Ascending aorta (tissue), 2 donors: ENCODE measurements at regions not wholly inside any gene's neighbourhood (a gene's known extent, or its start where the extent isn't known, plus 50 kb on each side); places are given as distances from the start of the nearest gene placed in this dataset.

ENCODE experiments used
- DNase-seq, 2 donors: peaks; one replicate each; pipeline ENCODE4 v3.0.0-alpha.2; 2019; ENCODE audit warnings: low spot score in 2 of 2
- H3K27ac ChIP-seq, 2 donors: fragments of 200-600 bp; sonication (generic); one replicate each; pipeline ENCODE4 v1.5.1; 2016 to 2017; ENCODE audit warnings: mild to moderate bottlenecking in 1 of 2
- H3K27me3 ChIP-seq: fragments of 200-600 bp; sonication (generic); one replicate; pipeline ENCODE4 v1.5.1; 2017
- H3K36me3 ChIP-seq, 2 donors: fragments of 200-600 bp; sonication (generic); one replicate each; pipeline ENCODE4 v1.5.1; 2016
- H3K4me1 ChIP-seq, 2 donors: fragments of 200-600 bp; sonication (generic); one replicate each; pipeline ENCODE4 v1.5.1; 2016 to 2017; ENCODE audit warnings: mild to moderate bottlenecking in 1 of 2
- H3K4me3 ChIP-seq, 2 donors: fragments of 200-600 bp; sonication (generic); one replicate each; pipeline ENCODE4 v1.5.1; 2016 to 2017; ENCODE audit warnings: mild to moderate bottlenecking in 1 of 2
- H3K9me3 ChIP-seq, 2 donors: fragments of 200-600 bp; sonication (generic); one replicate each; pipeline ENCODE4 v1.5.1; 2016
- intact Hi-C: fragments of 100-400 bp; cut with DNase I; formaldehyde crosslinking; loops from one replicate; pipeline ENCODE4 v1.15.1; 2023
- TF ChIP-seq, protein P1 (sequence below), 3 experiments: fragments of 200-600 bp in 2 of 3; fragments of 450-650 bp in 1 of 3; sonication (generic) in 2 of 3; IDR thresholded peaks; one replicate each; pipeline ENCODE4 v1.5.1; 2016 to 2019; ENCODE audit warnings: antibody characterized with exemption in 3 of 3, mild to moderate bottlenecking in 1 of 3, moderate library complexity in 1 of 3

DNA sequence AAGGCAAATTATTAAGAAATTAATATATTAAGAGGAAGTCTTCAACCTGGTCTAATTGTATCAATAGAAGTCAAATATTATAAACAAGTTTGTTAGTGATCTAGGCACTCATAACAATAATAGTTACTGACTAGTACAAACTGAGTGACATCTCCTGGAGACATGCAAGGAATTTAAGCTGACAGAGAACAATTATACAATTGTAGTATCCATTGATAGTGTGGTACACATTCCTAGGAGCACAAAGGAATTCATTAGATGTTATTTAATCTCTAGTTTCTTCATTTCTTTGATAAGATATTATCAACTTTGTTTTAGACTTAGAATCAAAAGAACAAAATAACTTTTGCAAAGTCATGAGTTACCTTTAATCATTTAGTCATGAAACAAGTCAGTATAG lies 1048.6 kb downstream of the PCDH7 start:
- TF ChIP-seq, protein P1, sequence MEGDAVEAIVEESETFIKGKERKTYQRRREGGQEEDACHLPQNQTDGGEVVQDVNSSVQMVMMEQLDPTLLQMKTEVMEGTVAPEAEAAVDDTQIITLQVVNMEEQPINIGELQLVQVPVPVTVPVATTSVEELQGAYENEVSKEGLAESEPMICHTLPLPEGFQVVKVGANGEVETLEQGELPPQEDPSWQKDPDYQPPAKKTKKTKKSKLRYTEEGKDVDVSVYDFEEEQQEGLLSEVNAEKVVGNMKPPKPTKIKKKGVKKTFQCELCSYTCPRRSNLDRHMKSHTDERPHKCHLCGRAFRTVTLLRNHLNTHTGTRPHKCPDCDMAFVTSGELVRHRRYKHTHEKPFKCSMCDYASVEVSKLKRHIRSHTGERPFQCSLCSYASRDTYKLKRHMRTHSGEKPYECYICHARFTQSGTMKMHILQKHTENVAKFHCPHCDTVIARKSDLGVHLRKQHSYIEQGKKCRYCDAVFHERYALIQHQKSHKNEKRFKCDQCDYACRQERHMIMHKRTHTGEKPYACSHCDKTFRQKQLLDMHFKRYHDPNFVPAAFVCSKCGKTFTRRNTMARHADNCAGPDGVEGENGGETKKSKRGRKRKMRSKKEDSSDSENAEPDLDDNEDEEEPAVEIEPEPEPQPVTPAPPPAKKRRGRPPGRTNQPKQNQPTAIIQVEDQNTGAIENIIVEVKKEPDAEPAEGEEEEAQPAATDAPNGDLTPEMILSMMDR (IDR thresholded peaks at IDR 0.05), result no peak
- H3K36me3 ChIP-seq, result no peaks in the 10 kb centered on the region

DNA sequence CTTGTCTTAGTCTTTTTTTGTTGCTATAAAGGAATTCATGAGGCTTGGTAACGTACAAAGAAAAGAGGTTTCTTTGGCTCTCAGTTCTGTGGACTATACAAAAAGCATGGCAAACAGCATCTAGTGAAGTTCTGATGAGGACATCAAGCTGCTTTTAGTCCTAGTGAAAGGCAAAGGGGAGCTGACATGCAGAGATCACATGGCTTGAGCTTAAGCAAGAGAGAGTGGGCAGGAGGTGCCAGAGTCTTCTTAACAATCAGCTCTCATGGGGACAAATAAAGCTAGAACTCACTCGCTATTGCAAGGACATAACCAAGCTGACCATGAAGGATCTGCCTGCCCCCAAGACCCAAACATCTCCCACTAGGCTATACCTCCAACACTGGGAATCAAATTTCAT lies 1063.1 kb downstream of the PCDH7 start:
- TF ChIP-seq, protein P1 (IDR thresholded peaks at IDR 0.05), result no peak
- Histone ChIP-seq H3K4me3 (no peak overlapping the region), H3K27ac (no peak overlapping the region), H3K9me3 (no peaks in the 10 kb centered on the region), H3K27me3 (no peaks in the 10 kb centered on the region), H3K4me1 (no peaks in the 10 kb centered on the region), H3K36me3 (no peaks in the 10 kb centered on the region)
- intact Hi-C loops, result no loop called here
- no peak for DNase-seq

More for the DNA sequence above, 1048.6 kb downstream of the PCDH7 start:
- intact Hi-C loops, result no loop called here
- H3K4me3 ChIP-seq, result no peak overlapping the region
- DNase-seq, result no peak
- no peaks in the 10 kb centered on the region for H3K27me3 ChIP-seq
- no peak overlapping the region for H3K27ac ChIP-seq
- no peaks in the 10 kb centered on the region for H3K9me3 ChIP-seq
- no peaks in the 10 kb centered on the region for H3K4me1 ChIP-seq

DNA sequence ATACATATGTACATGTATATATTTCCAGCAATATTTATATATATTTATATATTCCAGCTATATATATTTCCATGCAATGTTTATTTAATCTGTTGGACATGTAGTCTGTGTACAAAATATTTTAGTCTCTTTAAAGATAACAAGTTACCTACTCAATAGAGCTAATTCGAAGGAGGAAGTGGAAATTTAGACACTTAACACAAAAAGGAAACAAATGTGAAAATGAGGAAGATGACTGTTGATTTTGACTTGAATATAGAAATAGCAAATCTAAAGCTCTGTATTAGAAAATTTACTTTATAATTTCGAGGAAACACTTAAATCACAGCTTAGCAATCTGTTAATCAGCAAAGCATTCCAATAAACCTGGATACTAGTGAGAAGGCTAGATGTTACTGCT lies 1064.4 kb downstream of the PCDH7 start:
- no peaks in the 10 kb centered on the region for H3K36me3 ChIP-seq
- H3K4me1 ChIP-seq, result no peaks in the 10 kb centered on the region
- no peak overlapping the region for H3K4me3 ChIP-seq
- TF ChIP-seq, protein P1 (IDR thresholded peaks at IDR 0.05), result no peak
- H3K27me3 ChIP-seq, result no peaks in the 10 kb centered on the region
- intact Hi-C loops, result no loop called here
- no peak for DNase-seq
- H3K9me3 ChIP-seq, result no peaks in the 10 kb centered on the region
- H3K27ac ChIP-seq, result no peak overlapping the region

DNA sequence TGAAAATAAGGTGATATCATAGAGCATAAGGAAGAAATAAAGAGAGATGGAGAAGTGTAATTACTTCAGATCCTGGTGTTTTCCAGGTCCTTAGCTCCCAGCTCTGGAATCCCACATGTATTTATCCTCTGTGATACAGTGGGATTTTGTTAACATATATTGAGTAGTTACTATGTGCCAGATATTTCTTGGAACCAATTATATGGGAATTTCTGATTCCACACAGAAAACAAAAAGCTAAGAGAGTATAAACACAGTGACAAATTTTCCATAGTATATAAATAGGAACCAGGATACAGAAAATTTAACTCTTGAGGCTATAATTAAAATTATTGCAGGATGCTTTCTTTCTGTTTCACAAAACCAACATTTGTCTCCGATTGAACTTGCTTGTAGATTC lies 1067.5 kb downstream of the PCDH7 start:
- Histone ChIP-seq H3K4me1 (no peaks in the 10 kb centered on the region), H3K27me3 (no peaks in the 10 kb centered on the region), H3K36me3 (no peaks in the 10 kb centered on the region), H3K27ac (no peak overlapping the region), H3K9me3 (no peaks in the 10 kb centered on the region), H3K4me3 (no peak overlapping the region)
- TF ChIP-seq, protein P1 (IDR thresholded peaks at IDR 0.05), result no peak
- intact Hi-C loops, result no loop called here
- no peak for DNase-seq

DNA sequence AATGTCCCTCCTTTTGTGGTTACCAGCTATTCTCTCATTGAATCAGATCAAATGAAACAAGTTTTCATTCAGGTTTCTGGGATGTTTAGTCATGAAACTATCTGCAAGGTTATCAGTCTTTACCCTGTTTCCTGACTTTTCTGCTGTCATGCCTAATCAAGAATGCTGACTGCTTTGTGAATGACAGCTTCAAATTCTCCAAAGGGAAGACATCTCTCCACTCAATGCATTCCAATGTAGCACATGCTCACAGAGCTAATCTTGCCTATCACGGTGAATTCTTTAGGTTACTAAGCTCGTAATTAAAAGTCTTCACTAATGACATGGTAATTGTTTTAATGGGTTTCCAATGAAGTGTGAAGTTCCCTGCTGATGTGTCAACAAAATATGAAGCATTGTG lies 1068.5 kb downstream of the PCDH7 start:
- TF ChIP-seq, protein P1 (IDR thresholded peaks at IDR 0.05), result no peak
- intact Hi-C loops, result no loop called here

DNA sequence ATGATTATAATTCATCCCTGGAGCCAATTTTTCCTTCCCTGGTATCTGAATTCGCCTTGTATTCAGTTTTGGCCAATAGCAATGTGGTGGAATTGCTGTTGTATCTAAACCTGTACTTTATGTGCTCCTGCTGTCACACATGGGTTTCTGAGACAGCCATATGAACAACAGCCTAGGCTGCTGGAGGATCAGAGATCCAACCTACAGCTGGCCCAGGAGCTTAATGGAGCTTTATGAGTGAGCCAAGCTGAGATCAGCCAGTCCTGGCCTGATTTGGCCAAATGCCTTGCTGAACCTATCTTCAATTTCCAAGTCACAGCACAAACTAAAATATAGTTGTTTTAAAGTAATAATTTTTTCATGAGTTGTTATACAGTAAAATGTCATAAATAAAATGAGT lies 1071.5 kb downstream of the PCDH7 start:
- Histone ChIP-seq H3K36me3 (no peaks in the 10 kb centered on the region), H3K4me1 (no peaks in the 10 kb centered on the region), H3K9me3 (no peaks in the 10 kb centered on the region), H3K27me3 (no peaks in the 10 kb centered on the region), H3K27ac (no peak overlapping the region), H3K4me3 (no peak overlapping the region)
- TF ChIP-seq, protein P1 (IDR thresholded peaks at IDR 0.05), result no peak
- no peak for DNase-seq
- intact Hi-C loops, result no loop called here

More for the DNA sequence above, 1068.5 kb downstream of the PCDH7 start:
- no peak overlapping the region for H3K4me3 ChIP-seq
- H3K4me1 ChIP-seq, result no peaks in the 10 kb centered on the region
- H3K9me3 ChIP-seq, result no peaks in the 10 kb centered on the region
- H3K36me3 ChIP-seq, result no peaks in the 10 kb centered on the region
- H3K27me3 ChIP-seq, result no peaks in the 10 kb centered on the region
- H3K27ac ChIP-seq, result no peak overlapping the region
- DNase-seq, result no peak
